HuH-7.5 (cell line): ENCODE measurements at regions not wholly inside any gene's neighbourhood (a gene's known extent, or its start where the extent isn't known, plus 50 kb on each side); places are given as distances from the start of the nearest gene placed in this dataset.

Source experiments
- DNase-seq: peaks from one replicate; pipeline ENCODE4 v3.0.0; 2011; ENCODE audit warnings: low spot score

DNA sequence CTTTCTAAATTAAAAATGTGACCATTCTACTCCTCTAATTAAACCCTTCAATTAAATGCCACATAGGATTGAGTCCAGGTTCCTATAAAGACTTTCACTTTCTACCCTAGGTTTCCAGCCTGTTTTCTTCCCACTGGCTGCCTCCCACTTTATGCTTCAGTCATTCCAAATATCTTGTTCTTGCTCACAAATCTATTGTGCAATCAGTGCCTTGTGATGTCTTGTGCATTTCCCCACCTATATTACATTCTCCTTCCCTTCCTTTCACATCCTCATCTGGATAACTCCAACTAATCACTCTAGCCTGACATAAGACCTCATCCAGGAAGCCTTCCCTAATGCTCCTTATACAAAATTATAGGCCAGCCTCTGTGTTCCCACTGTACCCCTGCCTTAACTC, 281.7 kb upstream of the LRATD1 start:
- no peak for DNase-seq

DNA sequence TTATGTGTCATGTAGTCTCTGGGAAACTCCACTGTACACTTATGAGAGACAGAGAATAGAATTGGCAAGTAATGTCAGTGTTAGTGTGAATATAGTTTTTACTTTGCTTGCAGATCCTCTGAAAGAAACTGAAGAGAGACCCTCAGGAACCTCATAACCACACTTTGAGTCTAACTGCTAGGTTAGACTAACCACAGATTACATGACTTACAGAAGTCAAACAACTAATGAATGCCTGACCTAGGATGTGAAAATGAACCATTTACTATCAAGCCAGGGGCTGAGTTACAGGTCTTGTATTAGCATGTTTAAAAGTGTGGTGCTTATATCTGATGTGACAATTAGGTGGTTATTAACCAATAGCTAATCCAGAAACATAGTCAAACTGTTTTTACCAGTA, 280.4 kb upstream of the LRATD1 start:
- DNase-seq: no peak

DNA sequence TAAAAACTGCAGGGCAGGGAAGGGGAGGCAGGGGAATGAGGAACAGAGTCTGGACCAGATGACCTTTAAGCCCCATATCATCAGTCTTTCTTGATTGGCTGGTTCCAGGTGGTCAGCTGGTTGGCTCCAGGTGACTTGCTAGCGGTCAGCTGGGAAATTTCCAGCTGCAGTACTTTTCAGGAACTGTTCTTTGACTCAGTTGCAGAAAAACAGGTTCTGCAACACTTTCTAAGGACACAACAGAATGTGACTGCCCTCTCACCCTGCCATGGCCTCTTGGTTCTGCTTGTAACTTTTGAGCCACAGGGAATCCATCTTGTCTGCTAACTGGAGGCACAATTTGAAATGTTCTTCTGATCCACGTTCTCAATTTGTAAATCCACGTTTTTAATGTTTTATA, 278.3 kb upstream of the LRATD1 start:
- DNase-seq: no peak

DNA sequence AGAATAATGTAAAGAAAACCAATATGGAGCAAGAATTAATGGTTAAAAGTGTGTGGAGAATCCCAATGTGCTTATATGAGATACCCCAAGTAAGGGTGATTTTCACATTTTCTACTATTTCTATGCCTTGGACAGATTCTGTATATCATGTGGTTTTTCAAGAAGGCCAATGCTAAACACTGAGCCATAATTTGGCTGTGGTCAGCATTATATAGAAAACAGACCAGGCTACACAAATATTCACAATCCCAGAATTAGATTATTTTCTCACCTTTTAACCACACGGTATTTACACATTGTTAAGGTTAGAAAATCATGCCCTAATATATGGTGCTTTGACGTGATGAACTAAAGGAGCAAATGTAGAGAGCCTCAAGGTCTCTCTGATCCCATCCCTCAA, 277.4 kb upstream of the LRATD1 start:
- DNase-seq: no peak

DNA sequence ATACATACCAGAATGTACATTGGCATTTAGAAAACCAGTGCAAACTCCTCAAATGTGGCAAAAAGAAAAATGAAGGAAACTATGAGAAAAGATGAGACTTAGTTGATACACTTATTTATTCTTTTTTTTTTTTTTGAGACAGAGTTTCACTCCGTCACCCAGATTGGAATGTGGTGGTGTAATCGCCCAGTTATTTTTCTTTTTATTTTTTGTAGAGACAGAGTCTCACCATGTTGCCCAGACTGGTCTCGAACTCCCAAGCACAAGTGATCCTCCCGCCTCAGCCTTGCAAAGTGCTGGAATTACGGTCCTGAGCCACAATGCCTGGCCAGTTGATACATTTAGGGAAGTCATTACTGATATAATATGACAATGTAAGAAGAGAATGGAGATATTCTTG, 274.2 kb upstream of the LRATD1 start:
- DNase-seq: no peak

DNA sequence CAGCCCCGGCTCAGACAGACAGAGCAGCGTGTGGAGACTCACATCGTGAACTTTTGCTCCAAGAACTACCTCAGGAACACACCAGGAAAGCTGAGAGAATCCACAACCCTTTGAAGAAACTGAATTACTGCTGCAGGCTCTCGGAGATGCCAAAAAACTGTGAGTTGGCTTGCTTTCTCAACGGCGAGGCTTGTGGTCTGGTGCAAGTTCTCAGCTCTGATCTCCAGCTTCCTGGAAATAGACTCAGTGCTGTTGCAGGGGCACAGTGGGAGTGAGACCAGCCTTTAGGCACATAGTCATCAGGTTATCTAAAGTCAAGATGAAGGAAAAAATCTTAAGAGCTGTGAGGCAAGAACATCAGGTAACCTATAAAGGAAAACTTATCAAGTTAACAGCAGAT, 273.7 kb upstream of the LRATD1 start:
- DNase-seq: no peak

DNA sequence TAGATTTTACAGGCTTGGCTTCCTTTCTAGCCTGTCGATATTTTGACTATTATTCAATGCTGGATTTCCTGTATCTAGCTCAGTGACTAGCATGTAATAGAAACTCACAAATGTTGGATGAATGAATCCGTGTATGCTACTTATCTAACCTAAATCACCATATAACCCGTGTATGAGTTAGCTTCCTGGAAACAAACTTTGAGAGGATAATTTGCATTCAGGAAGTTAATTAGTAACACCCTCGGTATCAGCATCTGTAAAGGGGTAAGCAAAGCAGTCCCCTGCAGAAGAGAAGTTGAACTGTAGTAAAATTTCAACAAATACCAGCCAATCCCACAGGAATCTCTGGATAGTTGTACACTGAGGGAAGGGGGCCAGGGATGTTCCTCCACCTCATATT, 269.4 kb upstream of the LRATD1 start:
- DNase-seq: no peak

DNA sequence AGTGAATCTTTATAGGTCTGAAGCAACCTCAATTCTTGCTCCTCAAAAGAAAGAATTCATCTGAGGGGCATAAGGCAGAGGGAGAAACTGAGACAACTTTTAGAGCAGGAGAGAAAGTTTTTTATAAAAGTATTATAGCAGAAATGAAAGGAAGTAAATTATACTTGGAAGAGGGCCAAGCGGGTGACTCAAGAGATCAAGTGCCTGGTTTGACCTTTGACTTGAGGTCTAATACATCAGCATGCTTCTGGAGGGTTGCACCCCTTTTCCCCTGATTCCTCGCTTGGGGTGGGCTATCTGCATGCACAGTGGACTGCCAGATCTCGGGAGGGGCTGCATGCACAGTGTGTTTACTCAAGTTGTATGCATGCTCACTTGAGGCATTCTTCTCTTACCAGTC, 268.5 kb upstream of the LRATD1 start:
- no peak for DNase-seq

DNA sequence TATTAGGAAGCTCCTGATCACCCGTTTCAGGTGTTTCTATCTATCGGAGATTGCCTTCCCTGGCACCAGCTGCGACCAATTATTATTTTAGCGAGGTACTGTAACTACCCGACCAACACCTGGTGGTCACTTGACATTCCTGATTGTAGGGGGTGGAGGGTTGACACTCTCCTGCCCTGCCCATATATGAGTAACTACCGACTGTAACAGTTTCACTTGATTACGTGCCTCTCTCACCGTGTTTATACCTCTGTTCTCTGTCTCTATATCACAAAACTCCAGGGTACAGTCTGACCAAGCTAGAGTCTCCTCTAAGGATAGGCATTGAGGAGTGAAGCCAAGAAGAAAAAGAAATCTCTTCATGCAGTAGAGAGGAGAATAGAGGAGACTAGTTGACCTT, 268.0 kb upstream of the LRATD1 start:
- no peak for DNase-seq

DNA sequence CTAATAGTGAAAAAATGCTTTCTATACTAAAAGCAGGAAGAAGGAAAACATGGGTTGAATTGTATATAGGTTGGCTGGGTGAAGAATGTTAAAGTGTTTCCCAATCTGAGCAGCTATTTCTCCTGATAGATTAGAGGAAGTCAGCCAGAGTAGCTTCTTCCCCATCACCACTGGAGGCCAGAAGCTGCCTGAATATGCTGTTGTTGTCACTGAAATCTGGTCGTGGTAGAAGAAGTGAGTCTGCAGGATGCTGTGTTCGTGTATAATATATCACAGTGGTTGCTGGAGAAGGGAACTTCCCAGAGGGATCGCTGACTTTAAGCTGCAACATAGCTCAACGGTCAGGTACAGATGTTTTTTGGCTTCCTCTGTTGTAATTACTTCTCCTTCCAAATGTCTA, 247.5 kb upstream of the LRATD1 start:
- no peak for DNase-seq

DNA sequence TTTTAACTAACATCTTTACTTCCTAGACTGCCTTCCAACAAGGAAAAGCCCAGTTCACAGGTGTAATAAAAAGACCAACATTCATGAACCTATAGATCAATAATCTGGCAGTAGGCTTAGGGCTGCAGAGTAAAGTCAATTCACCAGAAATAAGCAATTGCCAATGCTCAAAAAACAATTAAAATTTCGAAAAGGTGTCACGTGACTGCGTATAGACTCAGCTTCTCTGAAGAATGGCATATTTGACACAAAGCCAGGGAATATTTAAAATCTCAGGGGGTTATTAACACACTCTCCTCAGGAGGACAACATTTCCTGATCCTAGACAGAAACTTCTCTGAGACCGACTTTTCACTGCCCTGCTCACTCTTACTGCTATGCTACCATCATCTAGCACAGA, 245.2 kb upstream of the LRATD1 start:
- DNase-seq: no peak

DNA sequence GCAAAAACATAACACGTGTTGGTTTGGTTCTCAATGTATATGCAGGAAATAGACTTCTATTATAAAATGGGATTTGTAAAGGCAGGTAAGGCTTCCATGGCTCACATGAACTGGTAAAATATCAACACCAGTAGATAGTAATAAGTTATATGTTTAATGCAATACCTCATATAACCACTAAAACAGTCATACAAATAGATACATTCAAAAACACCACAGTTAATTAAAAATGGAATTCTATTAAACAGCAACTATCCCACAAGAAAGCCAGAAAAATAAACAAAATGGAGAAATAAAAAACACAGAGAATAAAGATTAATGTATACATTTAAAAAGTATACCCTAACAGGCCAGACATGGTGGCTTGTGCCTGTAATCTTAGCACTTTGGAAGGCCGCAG, 243.8 kb upstream of the LRATD1 start:
- no peak for DNase-seq

DNA sequence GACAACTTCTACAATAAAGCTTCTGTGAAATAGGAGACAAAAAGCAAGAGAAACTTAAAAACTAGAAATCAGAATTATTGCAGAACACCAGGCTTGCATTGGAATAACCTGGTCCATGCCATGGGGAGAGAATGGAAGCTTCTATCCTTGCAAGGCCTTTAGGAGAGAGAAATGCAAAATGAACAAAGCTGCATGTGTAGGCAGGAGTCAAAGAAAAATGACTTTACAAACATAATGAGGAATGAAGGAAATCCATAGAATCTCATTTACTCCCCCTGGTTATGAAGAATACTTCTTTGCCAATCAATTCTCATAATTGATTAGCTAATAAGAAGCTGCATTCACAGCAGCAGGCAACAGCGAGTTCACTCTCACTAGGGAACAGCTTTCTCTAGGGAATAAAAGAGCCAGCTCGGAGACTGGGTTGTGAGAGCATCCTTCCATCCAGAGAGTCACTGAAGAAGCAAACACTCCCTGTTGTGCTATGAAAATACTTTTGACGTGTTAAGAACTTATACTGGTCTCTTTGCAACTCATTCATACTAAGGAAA, 235.9 kb upstream of the LRATD1 start:
- DNase-seq: no peak

DNA sequence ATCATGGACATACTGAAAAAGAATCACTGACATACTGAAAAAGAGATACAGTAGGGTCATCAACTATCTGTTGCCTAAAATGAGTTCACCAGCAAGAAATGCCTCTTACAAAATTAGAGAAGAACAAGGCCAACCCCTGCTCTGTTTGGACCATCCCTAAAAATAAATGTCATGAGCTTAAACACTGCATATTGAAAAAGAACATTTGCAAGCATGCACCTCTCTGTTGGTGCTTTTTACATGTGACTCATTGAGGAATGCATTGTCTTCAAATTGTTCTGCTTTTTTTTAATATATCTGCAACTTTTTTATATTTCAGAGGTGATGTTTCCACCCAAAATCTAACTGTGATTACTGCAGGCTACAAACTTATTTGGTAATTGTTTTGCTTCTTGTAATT, 233.9 kb upstream of the LRATD1 start:
- no peak for DNase-seq

DNA sequence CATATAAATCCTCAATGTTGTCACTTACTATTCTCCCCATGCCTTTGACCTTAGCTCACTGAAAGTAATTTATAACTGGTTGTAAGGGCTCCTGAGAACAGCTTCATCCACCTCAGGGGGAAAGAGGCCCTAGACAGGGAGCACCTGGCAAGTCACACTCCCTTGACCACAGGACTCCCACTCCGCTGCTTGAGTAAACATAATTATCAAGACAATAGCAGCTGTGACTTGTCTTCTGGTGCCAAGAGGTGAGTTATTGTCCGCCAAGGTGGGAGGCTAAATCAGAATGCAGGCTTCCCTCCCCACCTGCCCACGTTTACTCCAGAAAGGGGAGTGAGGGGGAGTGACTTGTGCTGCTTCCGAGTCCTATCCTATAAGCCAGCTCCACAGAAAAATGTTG, 230.6 kb upstream of the LRATD1 start:
- no peak for DNase-seq

DNA sequence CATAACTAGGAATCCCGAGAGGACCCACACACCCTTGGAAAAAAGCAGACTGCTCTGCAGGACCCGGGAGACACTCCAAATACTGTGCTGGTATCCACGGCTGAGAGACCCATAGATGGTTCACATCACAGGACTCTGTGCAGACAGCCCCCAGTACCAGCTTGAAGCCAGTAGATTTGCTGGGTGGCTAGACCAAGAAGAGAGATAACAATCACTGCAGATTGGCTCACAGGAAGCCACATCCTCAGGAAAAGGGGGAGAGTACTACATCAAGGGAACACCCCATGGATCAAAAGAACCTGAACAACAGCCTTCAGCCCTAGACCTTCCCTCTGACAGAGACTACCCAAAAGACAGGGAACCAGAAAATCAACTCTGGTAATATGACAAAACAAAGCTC, 223.8 kb upstream of the LRATD1 start:
- DNase-seq: no peak

DNA sequence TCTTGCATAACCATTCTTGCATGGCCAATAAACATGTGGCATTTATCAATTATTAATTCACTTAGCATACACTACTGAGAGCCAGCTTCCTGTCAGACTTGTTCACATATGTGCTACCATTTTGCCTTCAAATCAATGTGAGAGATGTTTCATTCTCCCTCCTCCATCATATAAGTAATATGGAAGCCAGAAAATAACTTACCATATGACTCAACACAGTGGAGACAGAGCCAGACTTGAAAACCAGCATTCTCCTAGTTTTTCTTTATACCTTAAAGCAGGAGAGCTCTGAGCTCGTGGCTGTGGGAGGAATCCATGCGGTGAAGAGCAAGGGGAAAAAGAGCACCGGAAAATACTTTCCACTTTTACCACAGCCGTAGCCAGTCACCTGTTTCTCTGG, 215.0 kb upstream of the LRATD1 start:
- DNase-seq: no peak

DNA sequence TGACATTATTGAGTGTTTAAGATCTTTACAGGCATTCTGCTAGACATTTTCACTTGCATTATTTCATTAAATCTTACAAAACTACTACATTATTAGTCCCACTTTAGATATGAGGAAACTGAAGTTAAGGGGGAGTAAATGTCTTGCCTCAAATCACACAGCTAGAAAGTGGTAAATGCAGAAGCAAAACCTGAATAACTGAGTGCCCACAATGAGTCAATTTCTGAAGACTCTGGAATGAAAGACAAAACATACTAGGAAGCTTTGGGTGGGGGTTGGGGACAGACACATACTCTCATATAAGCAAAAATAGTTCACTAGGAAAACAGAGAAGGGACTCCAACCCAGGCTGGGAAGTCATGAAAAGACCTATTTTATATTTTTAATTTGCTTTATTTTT, 214.4 kb upstream of the LRATD1 start:
- no peak for DNase-seq

DNA sequence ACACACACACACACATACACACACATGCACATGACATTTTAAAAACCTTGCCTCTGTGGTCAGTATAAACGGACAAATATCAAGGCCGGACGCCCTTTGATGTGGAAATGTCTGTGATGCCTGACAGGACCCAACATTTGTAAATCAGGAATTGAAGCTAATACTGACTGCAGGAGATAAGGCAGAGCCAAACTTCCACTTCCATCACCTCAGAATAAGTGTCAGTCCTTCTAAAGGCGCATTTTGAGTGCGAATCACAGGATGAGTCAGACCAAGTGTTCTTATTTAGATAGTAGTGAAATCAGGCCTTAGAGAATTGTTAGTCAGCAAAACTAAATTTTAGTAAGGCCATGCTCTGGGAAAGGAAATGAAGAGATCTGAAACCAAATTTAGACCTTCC, 211.7 kb upstream of the LRATD1 start:
- DNase-seq: no peak

DNA sequence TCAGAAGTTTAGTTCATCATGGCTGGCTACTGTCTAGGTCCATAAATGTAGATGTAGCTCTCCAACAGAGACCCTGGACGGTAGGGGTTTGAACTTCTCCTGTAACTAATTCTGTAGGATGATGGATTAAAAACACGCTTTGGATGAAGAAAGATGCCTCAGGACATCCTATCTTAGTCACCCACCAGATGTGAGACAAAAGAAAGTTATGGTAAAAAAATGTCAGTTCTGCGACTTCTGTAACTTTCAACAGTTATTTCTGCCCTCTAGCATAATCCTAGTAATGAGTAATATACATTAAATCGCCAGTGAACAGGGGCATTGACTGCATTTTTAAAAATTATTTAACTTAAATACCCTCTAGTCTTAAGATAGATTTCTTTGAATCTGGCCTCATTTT, 210.1 kb upstream of the LRATD1 start:
- no peak for DNase-seq

DNA sequence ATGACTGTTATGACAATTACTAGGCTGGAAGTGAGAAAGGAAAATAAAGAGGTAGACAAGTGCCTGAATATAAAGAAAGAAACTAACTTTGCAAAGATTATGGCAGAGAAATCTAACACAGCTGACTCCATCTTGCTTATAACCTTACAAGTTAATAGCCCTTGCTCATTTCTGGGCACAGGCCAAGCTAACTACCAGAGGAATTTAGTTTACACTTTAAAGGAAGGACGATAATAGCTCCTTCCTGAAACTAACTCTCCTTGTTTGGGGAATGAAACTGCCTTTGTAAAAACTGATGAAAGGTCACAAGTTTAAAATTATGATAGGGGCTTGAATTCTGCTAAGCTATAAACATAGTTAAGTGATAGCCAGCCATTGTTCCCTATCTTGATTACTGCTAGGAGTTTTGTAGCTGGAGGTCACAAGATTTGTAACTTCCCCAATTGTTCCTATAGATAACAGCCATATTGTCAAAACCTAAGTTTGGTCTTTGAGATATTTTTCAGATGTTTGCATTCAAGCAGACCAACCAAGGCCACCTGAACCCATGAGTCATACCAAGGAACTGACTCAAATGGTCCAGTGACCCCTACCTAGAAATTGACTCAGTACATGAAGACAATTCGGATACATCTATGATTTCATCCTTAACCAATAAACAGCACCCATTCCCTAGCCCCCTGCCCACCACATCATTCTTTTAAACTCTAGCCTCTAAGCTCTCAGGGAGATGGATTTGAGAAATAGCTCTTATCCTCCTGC, 209.2 kb upstream of the LRATD1 start:
- DNase-seq: no peak

DNA sequence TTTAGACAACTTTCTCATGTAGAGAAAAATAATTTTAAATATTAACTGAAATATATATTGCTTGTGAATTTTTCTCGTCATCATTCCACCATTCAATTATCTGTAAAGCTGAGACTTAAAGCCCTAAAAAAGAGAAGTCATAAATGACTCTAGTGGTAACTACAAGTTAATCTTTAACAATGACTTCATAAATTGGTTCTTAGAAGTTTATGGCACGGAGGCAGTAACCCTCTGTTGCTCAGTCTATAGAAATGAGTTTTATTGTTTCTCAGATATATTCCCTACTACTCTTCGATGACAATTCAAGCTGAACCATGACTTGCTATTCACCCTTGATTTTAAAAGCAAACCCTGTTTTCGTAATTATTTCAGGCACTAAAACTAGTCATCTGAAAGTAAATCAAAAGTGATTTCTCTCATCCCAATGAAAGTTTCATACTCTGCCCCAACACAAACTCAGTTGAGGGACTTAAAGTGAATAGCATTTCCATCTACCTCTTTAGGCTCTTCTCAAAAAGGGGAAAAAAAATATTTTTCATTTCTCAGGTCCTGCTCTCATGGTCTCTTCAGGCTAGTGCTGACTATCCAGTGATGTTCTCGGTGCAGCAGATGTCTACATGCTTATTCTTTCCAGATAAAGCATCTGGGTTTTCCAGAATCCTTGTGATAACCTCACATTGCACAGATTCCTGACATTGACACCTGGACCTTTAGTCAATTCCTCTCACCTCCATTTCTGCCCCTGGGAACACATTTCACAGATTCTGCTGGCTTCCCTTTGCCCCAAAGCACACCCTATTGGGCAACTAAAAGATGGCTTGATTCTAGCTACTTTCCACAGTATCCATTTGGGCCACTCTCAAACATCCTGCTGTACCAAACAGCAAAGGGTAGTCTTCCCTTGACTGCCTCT, 207.8 kb upstream of the LRATD1 start:
- DNase-seq: no peak

DNA sequence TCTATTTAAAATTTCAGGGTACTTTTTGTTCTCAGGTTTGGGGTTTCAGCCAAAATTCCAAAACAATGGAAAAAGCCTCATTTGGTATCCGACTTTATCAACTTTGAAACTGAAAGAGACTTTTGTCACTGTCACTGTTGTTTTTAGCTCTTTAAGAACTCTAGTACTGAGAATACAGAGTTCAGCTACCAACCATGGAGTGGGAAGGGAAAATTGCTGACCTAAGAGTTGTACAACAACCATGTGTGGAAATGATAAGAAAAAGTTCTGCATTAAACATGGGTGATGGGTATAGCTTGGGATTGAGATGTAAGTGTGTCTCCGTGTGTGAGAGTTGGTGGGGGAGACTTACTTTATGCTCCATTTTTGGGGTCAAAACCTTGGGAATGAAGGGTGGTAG, 206.6 kb upstream of the LRATD1 start:
- DNase-seq: no peak
